HG03378 (cell line): ENCODE measurements at regions not wholly inside any gene's neighbourhood (a gene's known extent, or its start where the extent isn't known, plus 50 kb on each side); places are given as distances from the start of the nearest gene placed in this dataset.

Experiments used
- ATAC-seq: cut with Tn5 transposase; IDR thresholded peaks from one replicate; pipeline ENCODE4 v1.9.1; 2021; ENCODE audit warnings: mild to moderate bottlenecking, moderate library complexity; ENCODE audit not compliant: unreplicated experiment

DNA sequence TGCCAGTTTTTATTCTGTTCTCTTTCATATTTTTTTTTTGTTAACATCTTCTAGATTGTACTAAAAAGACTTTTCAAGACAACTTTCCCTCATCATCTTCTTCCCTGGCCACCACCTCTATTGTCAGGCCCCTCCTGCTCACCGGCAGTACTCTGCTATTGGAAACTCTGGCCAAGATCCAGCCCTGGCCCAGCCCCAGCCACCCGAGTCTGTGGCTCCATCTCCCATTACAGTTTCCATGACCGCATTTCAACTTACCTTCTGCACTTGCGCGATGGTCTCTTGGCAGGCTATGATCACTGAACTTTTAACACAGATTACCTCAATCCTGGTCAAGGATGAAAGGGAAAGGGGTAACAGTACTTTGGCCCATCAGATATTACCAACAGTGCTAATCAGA is 137.7 kb upstream of the POM121L12 start:
- no peak for ATAC-seq

GRCh38 chr7:52897288-52897687 is 138.1 kb upstream of the POM121L12 start:
- ATAC-seq, result no peak

DNA sequence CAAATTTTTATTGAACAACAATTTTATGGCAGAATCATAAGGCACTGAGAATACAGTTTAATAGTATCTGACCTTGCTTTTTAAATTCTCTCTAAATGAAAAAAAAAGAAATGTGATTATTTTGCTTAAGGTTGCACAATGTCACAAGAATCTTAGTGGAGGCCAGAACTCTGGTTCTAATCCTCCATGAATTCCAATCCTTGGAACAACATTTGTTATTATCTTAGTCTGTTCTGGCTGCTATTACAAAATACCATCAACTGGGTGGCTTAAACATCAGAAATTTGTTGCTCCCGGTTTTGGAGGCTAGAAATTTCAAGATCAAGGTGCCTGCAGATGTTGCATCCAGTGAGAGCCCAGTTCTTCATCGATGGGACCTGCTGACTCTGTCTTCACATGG is 158.2 kb upstream of the POM121L12 start:
- no peak for ATAC-seq

DNA sequence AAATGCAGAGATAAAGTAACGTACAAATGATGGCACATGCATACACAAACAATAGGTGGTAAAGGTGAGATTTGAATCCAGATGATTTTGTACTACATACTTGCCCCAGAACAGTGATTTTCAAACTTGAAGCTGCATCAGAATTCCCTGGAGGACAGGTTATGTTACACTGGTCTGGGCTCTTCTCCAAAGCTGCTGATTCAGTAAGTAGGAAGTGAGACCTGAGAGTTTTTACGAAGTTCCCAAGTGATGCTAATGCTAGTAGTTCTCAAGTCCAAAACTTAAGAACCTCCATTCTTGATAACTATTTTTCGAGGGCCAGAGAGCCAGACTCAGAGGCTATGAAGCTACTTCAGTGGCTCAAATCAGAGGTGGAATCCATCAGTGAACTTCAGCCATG is 159.0 kb upstream of the POM121L12 start:
- ATAC-seq, result no peak

DNA sequence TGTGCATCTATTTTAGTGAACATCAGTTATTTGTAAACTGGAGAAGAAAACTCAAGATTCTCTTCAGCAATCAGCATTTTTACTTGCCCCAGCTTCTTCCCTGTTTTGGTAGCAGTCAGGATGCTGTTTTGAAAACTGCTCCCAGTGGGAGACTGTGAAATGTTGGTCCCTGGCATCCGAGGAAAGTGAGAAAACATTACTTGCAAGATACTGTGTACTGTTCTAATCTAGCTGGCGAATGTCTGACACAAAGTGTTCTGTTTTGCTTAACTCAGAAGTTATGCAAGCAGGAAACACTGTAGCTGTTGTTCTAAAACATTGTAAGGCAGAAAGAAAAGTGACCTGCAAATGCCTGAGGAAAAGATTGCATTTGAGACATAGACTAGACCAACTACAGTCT is 171.8 kb upstream of the POM121L12 start:
- ATAC-seq, result no peak

DNA sequence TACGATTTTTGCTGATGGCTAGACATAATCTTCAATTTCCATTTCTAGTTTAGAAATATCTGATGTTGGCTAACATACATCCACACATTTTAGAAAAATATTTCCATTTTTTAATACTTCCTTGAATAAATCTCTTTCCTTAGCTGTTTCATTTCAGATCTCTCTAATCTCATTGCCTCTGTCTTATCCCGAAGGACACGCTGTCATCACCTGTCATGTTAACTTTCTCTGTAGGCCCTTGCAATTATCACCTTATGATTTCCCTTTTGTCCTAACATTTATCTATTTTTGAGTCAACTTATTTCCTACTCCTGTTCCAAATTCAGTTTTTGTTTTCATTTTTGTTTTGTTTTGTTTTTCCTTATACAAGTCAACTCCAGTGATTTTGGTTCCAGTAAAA is 173.1 kb upstream of the POM121L12 start:
- no peak for ATAC-seq

GRCh38 chr7:52857367-52857766 is 178.1 kb upstream of the POM121L12 start:
- ATAC-seq, result no peak

GRCh38 chr7:52854681-52855080 is 180.8 kb upstream of the POM121L12 start:
- ATAC-seq, result no peak

GRCh38 chr7:52851547-52851946 is 183.9 kb upstream of the POM121L12 start:
- no peak for ATAC-seq

DNA sequence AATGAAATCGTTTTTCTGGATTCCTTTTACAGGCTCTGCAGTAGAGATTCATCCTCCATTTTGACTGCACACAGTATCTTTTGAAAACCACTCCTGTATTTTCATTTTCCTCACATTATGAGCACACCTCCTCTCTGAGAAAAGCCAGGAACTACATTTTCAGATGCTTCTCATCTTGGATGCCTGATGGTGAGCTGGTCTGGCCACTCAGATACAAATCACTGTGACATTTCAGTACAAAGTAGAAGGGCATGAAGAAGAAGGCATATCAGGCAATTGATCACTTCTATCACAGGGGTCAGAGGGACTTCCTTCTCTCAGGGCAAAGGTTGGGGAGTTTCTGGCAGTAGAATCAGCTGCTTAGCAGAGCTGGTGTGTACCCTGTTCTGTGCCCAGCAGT is 192.0 kb upstream of the POM121L12 start:
- ATAC-seq, result no peak

- ATAC-seq, result no peak
Observed at GRCh38 chr7:52842202-52842900, 193.1 kb upstream of the POM121L12 start.

DNA sequence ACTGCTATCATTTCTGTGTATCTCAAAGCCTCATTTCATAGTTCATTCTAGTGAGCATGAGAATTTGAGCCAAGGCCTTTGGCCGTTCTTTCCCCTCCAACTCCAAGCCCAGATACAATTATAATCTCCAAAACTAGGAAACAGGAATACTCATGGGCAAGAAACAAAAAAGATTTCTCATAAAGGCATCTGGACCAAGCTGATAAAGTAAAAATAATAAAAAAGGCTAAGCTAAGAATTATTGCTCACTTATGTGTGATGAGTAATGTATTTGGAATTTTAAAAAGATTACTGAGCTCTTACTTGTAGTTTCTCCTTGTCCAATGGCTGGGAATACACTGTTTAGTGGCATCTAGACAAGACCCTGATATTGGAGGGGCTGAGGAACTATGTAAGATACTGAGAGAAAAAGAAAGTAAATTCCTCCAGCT is 196.4 kb upstream of the POM121L12 start:
- ATAC-seq, result no peak

GRCh38 chr7:52831321-52831720 is 204.1 kb upstream of the POM121L12 start:
- ATAC-seq, result no peak

DNA sequence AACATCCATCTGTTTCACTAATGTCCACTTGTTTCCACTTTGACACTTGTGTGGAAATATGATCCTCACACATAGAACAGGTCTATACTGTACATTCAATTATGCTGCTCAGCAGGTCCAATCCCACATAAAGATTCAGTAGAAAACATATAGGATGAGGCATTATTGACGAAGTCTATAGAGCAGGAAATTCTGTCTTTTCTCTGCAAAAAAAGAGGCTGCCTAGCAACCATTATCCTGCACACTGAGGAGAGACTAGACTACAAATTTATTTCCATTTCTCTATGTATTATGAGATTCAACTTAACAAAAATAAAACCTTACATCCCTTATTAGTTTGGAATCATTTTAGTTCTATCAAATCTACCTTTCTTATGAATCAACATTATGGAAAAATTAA is 204.6 kb upstream of the POM121L12 start:
- no peak for ATAC-seq

DNA sequence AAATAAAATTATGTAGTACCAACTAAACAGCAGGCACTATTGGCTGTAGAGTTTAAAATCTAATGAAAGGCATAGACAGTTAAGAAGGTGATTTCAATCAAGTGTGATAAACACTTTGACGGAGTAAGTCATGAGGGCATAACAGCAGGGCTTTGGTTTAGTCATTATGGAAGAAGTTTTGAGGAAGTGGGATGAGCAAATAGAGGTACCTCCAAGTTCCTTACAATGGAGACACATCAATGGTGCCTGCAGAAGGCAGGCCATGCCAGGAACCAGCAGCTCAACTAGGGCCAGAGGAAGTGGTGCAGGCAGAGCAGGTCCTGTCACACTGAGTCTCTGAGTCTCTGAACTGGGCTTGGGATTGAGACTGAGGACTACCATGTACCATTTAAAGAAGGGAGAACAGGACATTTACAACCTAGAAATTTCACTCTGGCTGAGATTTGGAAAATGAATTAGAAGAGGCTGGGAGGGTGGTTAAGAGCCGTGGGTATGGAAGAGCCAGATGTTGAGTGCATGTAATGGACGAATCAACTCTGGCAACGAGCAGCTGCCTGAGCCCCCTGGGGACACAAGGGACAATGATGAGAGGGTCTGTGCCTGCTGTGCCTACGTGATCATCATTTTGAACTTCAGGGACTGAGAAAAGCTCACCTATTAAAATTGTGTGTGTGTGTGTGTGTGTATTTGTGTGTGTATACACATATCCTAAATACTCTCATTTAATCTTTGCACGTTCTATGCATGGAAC is 208.7 kb upstream of the POM121L12 start:
- ATAC-seq, result no peak

DNA sequence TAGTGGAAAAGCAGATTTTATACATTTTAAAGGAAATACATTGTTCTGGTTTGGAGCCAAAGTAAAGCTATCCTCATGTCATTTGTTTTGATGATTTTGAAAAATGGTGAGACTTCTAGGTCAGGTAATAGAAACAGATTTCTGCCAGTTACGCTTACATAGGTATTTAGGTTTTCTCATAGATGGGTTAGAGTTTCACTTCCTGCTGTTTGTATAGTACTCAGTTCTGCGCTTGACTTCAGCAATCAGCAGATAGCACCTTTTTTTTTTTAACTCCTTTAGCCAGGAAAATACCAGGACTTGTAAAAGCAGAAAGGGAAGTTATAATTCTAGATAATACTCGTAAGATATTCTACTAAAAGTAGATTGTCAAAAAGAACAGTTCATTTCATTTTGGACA is 209.8 kb upstream of the POM121L12 start:
- ATAC-seq, result no peak

DNA sequence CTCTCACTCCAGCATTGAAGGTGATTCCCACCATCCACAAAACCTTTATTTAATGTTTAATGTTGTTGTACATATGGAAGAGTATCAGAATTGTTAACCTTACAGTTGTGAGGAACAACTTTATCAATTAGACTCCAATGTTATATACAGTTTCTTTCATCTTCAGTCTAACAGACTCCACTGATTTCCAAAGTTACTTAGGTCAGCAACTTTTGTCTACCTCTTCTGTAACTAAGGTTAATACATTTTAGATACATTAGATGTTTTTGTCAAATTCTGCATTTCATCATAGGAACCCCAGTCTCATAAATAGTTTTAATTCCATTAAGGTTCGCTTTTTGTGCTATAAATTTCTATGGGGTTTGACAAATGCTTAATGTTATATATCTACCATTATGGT is 223.9 kb upstream of the POM121L12 start:
- no peak for ATAC-seq

GRCh38 chr7:52799817-52800216 is 235.6 kb upstream of the POM121L12 start:
- ATAC-seq, result no peak

- ATAC-seq, result no peak
Observed at GRCh38 chr7:52797801-52798200, 237.6 kb upstream of the POM121L12 start.

- ATAC-seq, result no peak
Observed at GRCh38 chr7:52794621-52795020, 240.8 kb upstream of the POM121L12 start.

DNA sequence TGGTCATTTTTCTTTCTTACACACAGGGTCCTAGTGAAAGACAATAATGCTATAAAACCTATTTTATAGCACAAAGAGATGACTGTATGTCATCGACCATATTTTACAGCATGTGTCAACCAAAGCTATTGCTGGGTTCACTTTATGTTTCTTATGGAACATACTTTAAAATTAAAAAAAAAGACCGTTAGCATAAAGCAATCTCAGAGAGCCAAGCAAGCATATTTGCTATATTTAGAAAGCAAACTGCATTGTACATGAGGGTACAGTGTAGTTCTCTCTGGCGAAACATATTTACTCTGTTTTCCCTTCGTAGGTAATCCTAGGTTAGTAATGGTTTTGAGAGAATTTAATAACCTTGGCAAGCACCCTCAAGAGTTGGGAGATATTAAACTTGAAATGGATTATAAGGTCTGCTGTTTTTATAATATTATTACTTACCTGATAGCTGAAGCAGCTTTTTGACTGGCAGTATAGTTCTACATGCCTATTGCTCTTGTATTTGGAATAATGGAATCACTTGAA is 244.2 kb upstream of the POM121L12 start:
- ATAC-seq, result no peak

- no peak for ATAC-seq
Observed at GRCh38 chr7:52786174-52786573, 249.3 kb upstream of the POM121L12 start.
